Kidney epithelial cell (primary cell): ENCODE measurements at regions not wholly inside any gene's neighbourhood (a gene's known extent, or its start where the extent isn't known, plus 50 kb on each side); places are given as distances from the start of the nearest gene placed in this dataset.

Experiments used
- DNase-seq: peaks from one replicate; pipeline ENCODE4 v3.0.0-alpha.2; 2010; ENCODE audit warnings: low read depth
- H3K27me3 ChIP-seq: 2 replicates; pipeline ENCODE4 v1.6.0; 2011; ENCODE audit warnings: low read length; ENCODE audit not compliant: control insufficient read depth, insufficient read depth
- H3K36me3 ChIP-seq: 2 replicates; pipeline ENCODE4 v1.5.1; 2011; ENCODE audit warnings: low read length; ENCODE audit not compliant: control insufficient read depth, insufficient read depth
- H3K4me3 ChIP-seq: 2 replicates; pipeline ENCODE4 v1.5.1; 2011; ENCODE audit warnings: low read depth, mild to moderate bottlenecking, control low read depth, low read length
- CTCF ChIP-seq: IDR thresholded peaks from 2 replicates; pipeline ENCODE4 v1.5.1; 2011; ENCODE audit warnings: mild to moderate bottlenecking, moderate library complexity, low read length, control low read depth, inconsistent platforms; ENCODE audit not compliant: insufficient read depth, poor library complexity, severe bottlenecking

DNA sequence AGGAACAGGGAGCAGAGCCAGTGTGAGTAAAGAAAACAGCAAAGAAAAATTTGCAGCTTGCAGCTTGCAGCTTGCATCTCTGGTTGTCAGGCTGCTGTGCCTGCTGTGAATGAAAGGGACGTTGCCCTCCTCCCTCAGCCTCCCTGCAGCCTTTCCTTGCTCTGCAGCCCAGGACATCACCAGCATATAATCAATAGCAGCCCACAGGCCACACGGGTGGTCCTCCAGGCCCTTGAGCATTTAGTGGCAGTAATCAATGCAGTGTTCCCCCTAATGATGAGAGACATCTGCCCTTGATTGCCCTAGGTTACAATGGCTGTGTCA is 122.2 kb upstream of the TACR1 start:
- H3K4me3 ChIP-seq: no peak overlapping the region
- H3K27me3 ChIP-seq: no peaks in the 10 kb centered on the region
- no peaks in the 10 kb centered on the region for H3K36me3 ChIP-seq
- TF ChIP-seq CTCF: no peak
- no peak for DNase-seq

GRCh38 chr2:75320898-75321598 is 121.7 kb upstream of the TACR1 start:
- no peak for TF ChIP-seq CTCF
- Histone ChIP-seq H3K4me3 (no peak overlapping the region), H3K27me3 (no peaks in the 10 kb centered on the region), H3K36me3 (no peaks in the 10 kb centered on the region)
- no peak for DNase-seq

DNA sequence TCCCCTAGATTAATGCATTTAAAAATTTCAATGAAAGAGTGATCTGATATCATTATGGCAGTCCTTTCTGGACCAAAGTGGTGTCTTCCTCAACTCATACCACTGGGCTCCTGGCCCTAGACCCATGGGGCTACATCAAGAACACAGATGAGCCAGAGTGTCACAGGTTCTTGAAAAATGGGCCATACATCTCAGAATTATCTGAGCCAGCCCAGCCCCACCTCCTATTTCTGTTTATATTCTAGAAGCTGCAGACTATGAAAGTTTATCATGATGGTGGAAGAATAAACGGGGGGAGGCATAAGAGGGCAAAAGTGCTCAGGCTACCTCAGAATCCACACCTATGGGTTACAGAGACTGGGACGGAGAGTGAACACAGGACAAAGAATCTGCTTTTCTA is 120.6 kb upstream of the TACR1 start:
- no peak for TF ChIP-seq CTCF
- Histone ChIP-seq H3K27me3 (no peaks in the 10 kb centered on the region), H3K4me3 (no peak overlapping the region), H3K36me3 (no peaks in the 10 kb centered on the region)
- DNase-seq: no peak

GRCh38 chr2:75317802-75318201 is 118.5 kb upstream of the TACR1 start:
- Histone ChIP-seq H3K4me3 (no peak overlapping the region), H3K36me3 (no peaks in the 10 kb centered on the region), H3K27me3 (no peaks in the 10 kb centered on the region)
- no peak for TF ChIP-seq CTCF
- DNase-seq: no peak

GRCh38 chr2:75317316-75317715 is 118.0 kb upstream of the TACR1 start:
- Histone ChIP-seq H3K4me3 (no peak overlapping the region), H3K36me3 (no peaks in the 10 kb centered on the region), H3K27me3 (no peaks in the 10 kb centered on the region)
- no peak for DNase-seq
- TF ChIP-seq CTCF: no peak

GRCh38 chr2:75315436-75315835 is 116.1 kb upstream of the TACR1 start:
- TF ChIP-seq CTCF: no peak
- DNase-seq: no peak
- Histone ChIP-seq H3K4me3 (no peak overlapping the region), H3K27me3 (no peaks in the 10 kb centered on the region), H3K36me3 (no peaks in the 10 kb centered on the region)
